ENCODE measurements at regions not wholly inside any gene's neighbourhood (a gene's known extent, or its start where the extent isn't known, plus 50 kb on each side); places are given as distances from the start of the nearest gene placed in this dataset.

GRCh38 chr2:144822966-144823365 is 303.0 kb upstream of the ZEB2 start:
- TF ChIP-seq CTCF (IDR thresholded peaks at IDR 0.05) (no peak), POLR2AphosphoS5 (IDR thresholded peaks at IDR 0.05) (no peak)

Data from suprapubic skin (tissue), 3 donors.